ENCODE measurements at regions not wholly inside any gene's neighbourhood (a gene's known extent, or its start where the extent isn't known, plus 50 kb on each side); places are given as distances from the start of the nearest gene placed in this dataset.

DNA sequence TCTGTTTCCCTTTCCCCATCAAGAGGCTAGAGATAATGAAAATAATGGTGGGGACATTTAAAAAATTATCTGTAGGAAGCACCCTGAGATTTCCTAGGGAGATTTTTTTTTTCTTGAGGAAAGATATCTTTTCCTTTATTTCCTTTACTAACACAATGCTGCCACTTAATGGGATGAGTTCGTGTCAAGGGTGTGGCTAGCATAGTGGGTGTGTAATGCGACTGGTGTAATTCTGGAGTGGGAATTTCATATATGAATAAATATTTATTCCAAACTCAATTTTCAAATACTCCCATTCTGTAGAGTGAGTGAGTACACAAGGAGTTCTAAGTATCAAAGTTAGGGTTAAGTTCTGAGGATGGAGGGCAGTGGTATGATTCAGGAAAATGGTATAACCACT is 66.1 kb upstream of the GALNT15 start:
- TF ChIP-seq, protein P1, sequence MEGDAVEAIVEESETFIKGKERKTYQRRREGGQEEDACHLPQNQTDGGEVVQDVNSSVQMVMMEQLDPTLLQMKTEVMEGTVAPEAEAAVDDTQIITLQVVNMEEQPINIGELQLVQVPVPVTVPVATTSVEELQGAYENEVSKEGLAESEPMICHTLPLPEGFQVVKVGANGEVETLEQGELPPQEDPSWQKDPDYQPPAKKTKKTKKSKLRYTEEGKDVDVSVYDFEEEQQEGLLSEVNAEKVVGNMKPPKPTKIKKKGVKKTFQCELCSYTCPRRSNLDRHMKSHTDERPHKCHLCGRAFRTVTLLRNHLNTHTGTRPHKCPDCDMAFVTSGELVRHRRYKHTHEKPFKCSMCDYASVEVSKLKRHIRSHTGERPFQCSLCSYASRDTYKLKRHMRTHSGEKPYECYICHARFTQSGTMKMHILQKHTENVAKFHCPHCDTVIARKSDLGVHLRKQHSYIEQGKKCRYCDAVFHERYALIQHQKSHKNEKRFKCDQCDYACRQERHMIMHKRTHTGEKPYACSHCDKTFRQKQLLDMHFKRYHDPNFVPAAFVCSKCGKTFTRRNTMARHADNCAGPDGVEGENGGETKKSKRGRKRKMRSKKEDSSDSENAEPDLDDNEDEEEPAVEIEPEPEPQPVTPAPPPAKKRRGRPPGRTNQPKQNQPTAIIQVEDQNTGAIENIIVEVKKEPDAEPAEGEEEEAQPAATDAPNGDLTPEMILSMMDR (IDR thresholded peaks at IDR 0.05) = no peak
- TF ChIP-seq POLR2A (IDR thresholded peaks at IDR 0.05) = no peak
